ENCODE measurements at regions not wholly inside any gene's neighbourhood (a gene's known extent, or its start where the extent isn't known, plus 50 kb on each side); places are given as distances from the start of the nearest gene placed in this dataset.
A peak's percentile ranks its signal among the peaks of the same experiment; 100 is the strongest.

DNA sequence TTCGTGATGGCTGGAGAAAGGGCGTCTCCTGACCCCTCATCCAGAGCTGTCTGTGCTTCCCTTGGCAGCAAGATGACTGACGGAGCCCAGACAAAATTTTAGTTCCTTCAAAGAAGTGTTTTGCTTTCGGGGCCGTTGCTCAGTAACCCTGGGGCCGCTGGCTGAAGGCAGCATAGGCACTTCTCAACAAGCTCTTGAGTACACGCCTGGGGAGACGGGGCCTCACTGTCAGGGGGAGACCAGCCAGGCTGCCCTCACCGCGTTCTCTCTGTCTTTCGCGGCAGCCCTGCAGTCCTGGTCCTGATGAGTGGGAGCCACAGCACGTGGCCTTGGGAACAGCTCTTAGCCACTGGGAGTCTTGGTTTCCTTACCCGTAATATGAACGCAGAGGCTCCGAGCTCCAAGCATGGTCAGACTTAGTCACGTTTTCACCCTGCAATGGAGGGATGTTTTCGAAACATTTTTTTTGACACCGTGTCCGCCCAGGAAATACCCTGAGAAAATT is 86.0 kb downstream of the IRF8 start:
- FAIRE-seq (no peak), DNase-seq (ENCODE audit: insufficient read length, low spot score) (no peak)
- TF ChIP-seq POLR2A (IDR thresholded peaks at IDR 0.05; ENCODE audit: low read depth, low read length): no peak

DNA sequence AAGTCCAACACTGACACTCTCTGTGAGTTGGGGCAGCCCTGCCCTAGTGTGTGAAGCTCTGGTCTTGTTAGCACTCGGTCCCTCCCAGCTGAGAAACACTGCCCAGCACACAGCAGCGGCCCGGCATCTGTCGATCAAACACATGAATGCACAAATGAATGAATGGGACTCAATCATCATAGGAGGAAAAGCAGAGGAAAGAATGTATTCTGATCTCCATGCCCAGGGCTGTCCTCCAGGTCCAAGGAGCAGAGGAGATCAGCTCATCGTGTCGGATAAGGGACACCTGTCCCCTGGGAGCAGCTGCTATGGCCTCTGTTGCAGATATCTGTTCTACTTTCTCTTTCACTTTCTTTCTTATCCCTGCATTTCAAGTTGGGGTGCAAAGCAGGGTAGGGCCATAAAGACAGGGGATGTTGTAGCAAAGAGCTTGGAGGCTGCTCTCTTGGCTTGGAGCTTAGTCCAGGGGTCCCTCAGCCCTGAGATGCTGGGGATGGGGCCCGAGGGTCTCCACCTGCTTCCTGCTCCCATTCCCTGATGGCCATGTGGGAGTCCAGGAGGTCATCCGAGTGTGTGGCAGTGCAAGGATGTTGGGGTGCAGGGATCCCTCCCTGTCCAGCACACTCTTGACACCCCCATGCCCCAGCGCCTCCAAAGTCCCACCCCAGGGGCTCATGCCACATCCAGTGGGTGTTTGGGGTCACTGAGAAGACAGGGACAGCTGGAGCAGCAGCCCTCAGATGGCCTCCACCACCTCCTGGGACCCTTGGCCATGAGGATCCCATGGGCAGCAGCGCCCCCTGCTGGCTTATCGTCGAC is 88.2 kb downstream of the IRF8 start:
- no peak for TF ChIP-seq POLR2A (IDR thresholded peaks at IDR 0.05; ENCODE audit: low read depth, low read length)
- FAIRE-seq (no peak), DNase-seq (ENCODE audit: insufficient read length, low spot score) (peak; percentile 68)

DNA sequence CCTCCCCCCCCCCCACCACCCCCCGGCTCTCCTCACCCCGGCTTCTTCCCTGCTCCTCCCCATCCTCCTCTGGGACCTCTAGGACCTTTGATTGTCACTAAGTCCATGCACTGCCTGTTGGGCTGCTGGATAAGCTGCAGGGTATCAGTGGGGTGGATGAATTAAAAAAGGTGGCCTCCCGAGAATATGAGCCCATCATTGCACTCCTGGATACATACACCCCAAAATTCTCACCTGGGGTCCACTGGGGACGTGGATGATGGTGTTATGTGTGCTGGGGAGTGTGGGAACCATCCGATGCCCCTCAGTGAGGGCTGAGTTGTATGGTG is 88.8 kb downstream of the IRF8 start:
- TF ChIP-seq POLR2A (IDR thresholded peaks at IDR 0.05; ENCODE audit: low read depth, low read length): no peak
- DNase-seq (ENCODE audit: insufficient read length, low spot score) (no peak), FAIRE-seq (no peak)

DNA sequence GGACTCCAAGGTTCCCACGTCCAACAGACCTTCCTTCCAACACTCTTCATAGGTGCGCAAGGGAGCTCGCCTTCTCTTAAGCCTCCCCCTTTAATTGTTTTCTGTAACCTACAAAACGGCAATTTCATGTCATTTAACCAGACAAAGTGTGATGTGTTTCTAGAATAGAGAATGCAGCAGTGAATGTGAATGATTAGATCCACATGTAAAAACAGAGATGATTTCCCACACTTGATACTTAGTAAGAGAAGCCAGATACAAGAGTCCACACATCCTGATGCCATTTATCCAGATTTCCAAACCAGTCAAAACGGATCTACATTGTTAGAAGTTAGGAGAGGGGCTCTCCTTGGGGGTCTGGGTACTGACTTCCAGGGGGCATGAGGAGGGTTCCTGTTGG is 89.3 kb downstream of the IRF8 start:
- TF ChIP-seq POLR2A (IDR thresholded peaks at IDR 0.05; ENCODE audit: low read depth, low read length): no peak
- FAIRE-seq (no peak), DNase-seq (ENCODE audit: insufficient read length, low spot score) (no peak)

DNA sequence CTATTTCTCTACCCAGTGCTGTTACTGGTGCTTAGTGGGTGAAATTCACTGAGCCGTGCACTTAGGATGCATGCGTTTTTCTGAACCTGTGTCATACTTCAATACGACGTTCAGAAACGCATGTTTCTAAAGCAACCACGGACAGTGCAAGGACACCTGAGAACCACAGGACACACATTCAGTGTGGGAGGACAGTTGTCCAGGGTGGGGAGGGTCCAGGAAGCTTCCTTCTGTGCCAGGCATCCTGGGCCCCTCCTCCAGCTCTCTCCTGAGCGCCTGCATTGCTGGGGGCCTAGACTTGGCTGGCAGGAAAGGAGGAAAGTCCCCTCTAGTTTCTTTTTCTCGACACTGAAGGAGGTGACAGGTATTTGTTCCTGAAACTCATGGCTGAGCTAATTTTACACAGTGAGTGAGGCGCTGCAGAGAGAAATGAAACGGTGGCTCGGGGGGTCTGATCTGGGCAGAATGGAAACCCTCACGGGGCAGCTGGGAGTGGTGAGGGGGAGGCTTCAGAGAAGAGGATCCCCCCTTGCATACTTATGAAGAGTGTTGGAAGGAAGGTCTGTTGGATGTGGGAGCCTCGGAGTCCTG is 89.9 kb downstream of the IRF8 start:
- TF ChIP-seq POLR2A (IDR thresholded peaks at IDR 0.05; ENCODE audit: low read depth, low read length): no peak
- DNase-seq (ENCODE audit: insufficient read length, low spot score): no peak
- FAIRE-seq: no peak

DNA sequence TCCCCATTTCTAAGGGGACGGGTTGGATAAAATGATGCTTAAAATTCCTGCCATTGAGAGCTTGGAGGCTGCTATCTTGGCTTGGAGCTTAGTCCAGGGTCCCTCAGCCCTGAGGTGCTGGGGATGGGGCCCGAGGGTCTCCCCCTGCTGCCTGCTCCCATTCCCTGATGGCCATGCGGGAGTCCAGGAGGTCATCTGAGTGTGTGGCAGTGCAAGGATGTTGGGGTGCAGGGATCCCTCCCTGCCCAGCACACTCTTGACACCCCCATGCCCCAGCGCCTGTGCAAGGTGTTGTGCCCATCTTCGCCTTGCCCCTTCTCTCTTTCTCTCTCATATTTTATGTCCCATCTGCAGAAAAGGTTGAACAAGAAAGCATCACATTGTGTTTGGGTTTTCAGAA is 90.4 kb downstream of the IRF8 start:
- FAIRE-seq (no peak), DNase-seq (ENCODE audit: insufficient read length, low spot score) (no peak)
- TF ChIP-seq POLR2A (IDR thresholded peaks at IDR 0.05; ENCODE audit: low read depth, low read length): no peak

DNA sequence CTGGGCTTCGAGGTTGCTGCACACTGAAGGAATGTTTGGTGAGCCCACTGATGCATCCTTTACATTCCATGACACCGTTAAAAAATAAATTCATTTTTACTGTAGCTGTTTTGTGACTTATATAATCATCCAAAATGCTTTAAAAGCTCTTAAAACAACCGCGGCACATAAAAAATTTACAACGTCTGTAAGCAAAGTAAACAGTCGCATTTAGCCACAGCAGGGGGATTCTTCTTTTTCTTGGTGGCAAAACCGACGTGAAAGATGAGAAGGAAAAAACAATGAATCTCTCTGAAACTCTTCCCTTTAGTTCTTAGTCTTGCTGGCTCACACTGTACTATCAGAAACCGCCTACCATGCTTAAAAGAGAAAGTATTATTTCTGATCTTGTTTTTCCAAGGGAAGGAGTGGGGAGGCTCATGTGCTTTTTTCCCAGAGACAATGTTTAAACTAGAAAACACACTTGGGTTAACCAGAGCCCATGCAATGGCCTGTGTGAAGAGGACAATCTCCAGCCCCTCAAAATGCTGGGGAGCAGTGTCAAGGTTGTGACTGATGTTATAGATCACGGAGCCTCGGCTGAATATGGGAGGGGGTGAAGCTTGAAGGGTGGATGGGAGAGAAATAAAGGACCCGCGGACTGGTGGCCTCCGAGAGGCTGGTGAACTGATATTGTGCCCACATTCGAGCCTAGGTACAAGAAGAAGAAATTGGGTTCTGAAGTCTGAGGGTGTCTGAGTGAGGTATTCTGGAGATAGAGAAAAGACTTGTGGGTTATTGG is 91.1 kb downstream of the IRF8 start:
- DNase-seq (ENCODE audit: insufficient read length, low spot score): no peak
- FAIRE-seq: no peak
- TF ChIP-seq POLR2A (IDR thresholded peaks at IDR 0.05; ENCODE audit: low read depth, low read length): no peak

DNA sequence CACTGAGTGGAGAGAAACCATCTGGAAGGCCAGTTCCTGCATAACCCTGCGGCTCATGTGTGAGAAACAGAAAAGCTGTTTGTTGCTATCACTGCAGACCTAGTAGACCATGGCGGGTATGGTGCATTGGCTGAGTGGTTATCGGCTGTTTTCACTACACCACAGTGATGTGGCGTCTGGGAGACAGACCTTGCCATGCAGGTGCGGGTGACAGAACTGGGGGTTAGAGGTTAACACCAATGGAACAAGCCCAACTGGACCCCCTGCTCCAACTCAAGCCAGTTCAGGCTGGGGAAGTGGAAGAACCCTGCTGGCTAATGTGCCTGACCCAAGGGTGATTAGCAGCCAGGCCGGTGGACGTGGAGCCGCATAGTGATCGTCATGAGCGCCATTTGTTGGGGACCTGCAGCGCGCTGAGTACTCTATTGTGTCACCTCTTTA is 91.9 kb downstream of the IRF8 start:
- DNase-seq (ENCODE audit: insufficient read length, low spot score) (no peak), FAIRE-seq (no peak)
- TF ChIP-seq POLR2A (IDR thresholded peaks at IDR 0.05; ENCODE audit: low read depth, low read length): no peak

DNA sequence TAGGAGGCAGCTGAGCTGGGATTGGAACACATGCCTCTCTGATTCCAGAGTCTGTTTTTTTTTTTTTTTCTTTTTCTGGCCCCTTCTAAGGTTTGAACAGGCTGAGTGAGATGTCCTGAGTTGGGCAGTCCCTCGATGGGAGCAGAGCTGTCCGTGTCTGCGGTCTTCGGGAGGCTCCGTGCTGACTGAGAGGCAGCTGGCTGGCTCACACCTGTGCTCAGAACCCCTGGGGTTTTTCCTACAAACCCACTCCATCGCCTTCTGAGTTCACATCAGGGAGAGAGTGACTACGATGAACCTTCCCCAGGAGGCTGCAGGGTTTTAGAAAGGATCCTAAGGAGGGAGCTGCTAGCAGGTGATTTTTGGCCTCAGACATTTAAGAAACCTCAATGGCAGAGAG is 92.5 kb downstream of the IRF8 start:
- FAIRE-seq: no peak
- no peak for TF ChIP-seq POLR2A (IDR thresholded peaks at IDR 0.05; ENCODE audit: low read depth, low read length)

DNA sequence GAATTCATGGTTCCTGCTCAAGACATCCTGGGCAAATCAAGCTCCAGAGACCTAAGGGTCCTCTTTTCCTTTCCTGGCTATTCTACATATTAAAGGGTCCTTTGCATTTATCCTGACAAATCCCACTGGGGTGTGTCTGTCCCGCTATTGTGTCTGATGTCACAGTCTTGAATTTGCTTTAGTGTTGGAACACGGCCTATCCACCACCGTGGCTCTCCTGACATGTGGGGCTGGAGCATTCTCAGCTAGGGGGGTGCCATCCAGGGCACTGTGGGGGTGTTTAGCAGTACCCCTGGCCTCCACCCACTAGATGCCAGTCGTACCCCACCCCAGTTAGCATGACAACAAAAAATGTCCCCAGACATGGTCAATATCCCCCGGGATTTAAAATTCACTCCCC is 92.9 kb downstream of the IRF8 start:
- FAIRE-seq: no peak
- no peak for DNase-seq (ENCODE audit: insufficient read length, low spot score)

More for the DNA sequence above, 92.5 kb downstream of the IRF8 start:
- DNase-seq (ENCODE audit: insufficient read length, low spot score): no peak

DNA sequence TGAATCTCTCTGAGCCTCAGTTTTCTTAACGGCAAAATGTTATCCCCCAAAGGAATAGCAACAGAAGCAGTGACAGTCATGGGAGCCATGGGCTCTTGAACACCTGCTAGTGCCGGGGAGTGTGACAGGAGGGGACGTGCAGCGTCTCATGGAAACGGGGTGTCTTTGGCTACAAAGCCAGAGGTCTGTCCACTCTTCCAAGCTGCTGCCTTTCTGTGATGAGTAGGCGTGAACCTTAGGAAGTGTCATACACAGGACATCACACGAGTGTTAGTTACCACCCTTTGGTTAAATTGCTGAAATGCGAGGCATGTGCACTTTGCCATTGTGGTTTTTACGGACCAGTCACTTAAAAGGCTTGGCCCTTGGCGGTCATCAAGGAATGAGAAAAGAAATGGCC is 93.4 kb downstream of the IRF8 start:
- DNase-seq (ENCODE audit: insufficient read length, low spot score) (no peak), FAIRE-seq (no peak)
- TF ChIP-seq POLR2A (IDR thresholded peaks at IDR 0.05; ENCODE audit: low read depth, low read length): no peak

More for the DNA sequence above, 92.9 kb downstream of the IRF8 start:
- TF ChIP-seq POLR2A (IDR thresholded peaks at IDR 0.05; ENCODE audit: low read depth, low read length): no peak

DNA sequence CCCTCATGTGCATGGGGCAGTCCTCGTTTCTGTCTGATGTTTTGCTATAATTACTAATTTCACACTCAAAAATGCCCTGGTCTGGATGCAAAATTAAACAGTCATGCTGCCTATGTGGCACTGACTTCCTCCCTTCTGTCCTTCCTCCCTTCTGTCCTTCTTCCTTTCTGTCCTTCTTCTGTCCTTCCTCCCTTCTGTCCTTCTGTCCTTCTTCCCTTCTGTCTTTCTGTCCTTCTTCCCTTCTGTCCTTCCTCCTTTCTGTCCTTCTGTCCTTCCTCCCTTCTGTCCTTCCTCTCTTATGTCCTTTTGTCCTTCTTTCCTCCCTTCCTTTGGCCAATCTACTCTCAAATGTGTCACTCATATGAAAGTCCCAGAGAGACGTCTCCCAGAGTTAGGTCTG is 93.8 kb downstream of the IRF8 start:
- TF ChIP-seq POLR2A (IDR thresholded peaks at IDR 0.05; ENCODE audit: low read depth, low read length): no peak
- DNase-seq (ENCODE audit: insufficient read length, low spot score) (no peak), FAIRE-seq (no peak)

DNA sequence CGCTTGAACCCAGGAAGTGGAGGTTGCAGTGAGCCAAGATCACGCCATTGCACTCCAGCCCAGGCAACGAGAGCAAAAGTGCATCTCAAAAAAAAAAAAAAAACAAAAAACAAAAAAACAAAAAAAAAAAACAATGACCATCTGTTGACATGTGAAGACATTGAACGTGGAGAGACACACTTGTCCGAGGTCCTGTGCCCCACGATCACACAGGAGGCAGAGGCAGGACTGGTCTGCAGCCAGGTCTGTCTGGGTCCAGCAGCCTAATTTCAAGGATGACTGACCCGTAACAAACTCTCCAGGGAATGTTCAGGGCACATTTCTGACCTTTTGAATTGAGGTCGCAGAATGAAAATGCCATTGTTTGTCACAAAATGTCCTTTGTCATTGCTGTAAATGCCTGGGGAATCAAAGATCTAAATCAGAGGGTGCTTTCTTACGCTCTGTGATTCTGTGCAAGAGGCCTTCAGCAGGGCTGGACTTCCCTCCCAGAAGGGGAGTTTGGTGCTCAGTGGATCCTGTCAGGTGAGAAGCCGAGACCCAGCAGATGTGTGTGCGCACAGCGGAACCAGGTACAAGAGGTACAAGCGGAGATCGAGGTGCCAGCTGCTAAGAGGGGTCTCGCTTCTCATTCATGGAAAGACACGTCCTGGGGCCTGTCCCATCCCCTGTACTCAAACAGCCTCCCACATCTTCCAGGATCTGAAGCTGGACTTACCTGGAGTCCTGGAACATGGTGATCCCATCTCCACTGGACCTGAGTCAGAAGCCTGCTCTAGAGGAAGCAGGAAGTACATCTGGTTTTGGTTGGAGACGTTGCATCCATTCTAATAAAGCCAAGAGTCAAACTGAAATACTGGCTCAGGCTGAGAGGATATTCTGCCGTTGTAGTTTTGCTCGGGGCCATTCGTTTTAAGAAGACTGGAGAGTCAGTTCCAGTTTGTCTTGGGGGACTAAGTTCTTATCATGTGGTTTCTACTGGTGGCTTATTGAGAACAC is 95.8 kb downstream of the IRF8 start:
- DNase-seq (ENCODE audit: insufficient read length, low spot score): no peak
- TF ChIP-seq POLR2A (IDR thresholded peaks at IDR 0.05; ENCODE audit: low read depth, low read length): no peak
- no peak for FAIRE-seq

Data from H54 (cell line).